Stimulated activated CD4-positive, alpha-beta T cell treated with anti-CD3 and anti-CD28 coated beads, Interleukin-2, amount 100 ng/mL, for 48 hours (primary cell): ENCODE measurements at regions not wholly inside any gene's neighbourhood (a gene's known extent, or its start where the extent isn't known, plus 50 kb on each side); places are given as distances from the start of the nearest gene placed in this dataset.
"Not testable (repeated sequence)": the region's sequence is repeated elsewhere in the genome, so short reads cannot be mapped to it uniquely, and the experiment has no call there.

ENCODE experiments used
- DNase-seq, 2 donors: peaks; one replicate each; pipeline ENCODE4 v3.0.0-alpha.2; 2020

DNA sequence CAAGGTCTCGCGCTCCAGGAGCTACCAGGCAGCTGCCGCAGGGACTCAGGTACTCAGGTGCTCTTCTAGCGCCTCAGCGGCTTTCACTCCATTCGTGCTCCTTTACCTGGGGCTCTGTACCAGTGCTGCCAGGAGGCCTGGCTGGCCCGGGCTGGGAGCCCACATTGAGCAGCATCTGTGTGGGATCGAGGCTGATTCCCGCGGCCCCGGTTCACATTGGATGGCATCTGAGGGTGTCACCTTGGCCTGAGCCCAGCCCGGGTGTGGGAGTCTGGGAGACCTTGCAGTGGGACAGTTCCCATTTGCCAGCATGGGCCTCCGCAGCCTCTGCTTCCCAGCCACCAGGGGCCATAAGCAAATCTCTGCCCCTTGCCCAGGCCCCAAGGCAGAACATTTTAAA, 96.9 kb downstream of the NPIPB11 start:
- DNase-seq: not testable (repeated sequence)

DNA sequence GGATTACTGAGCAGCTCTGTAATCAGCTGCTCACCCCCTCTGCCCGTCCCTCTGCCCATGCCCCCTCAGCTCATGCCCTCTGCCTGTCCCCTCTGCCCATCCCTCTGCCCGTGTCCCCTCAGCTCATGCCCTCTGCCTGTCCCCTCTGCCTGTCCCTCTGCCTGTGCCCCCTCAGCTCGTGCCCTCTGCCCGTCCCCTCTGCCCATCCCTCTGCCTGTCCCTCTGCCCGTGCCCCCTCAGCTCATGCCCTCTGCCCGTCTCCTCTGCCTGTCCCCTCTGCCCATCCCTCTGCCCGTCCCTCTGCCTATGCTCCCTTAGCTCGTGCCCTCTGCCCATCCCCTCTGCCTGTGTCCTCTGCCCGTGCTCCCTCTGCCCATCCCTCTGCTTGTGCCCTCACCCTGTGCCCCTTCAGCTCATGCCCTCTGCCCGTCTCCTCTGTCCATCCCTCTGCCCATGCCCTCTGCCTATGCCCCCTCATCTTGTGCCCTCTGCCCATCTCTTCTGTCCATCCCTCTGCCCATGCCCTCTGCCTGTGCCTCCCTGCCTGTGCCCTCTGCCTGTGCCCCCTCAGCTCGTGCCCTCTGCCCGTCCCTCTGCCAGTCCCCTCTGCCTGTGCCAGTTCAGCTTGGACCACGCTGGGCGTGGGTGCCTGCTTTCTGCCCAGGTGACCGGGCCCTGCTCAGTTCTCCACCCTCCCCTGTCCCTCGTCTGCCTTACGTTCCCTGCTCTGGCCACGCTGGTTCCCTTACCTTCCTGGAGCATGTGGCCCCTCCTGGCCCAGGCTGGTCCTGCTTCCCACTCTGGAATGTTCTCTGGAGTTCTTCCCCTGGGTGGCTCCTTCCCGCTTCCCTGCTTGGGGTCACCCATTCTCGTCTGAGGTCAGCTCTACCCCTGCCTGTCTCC, 97.6 kb downstream of the NPIPB11 start:
- DNase-seq: no peak

DNA sequence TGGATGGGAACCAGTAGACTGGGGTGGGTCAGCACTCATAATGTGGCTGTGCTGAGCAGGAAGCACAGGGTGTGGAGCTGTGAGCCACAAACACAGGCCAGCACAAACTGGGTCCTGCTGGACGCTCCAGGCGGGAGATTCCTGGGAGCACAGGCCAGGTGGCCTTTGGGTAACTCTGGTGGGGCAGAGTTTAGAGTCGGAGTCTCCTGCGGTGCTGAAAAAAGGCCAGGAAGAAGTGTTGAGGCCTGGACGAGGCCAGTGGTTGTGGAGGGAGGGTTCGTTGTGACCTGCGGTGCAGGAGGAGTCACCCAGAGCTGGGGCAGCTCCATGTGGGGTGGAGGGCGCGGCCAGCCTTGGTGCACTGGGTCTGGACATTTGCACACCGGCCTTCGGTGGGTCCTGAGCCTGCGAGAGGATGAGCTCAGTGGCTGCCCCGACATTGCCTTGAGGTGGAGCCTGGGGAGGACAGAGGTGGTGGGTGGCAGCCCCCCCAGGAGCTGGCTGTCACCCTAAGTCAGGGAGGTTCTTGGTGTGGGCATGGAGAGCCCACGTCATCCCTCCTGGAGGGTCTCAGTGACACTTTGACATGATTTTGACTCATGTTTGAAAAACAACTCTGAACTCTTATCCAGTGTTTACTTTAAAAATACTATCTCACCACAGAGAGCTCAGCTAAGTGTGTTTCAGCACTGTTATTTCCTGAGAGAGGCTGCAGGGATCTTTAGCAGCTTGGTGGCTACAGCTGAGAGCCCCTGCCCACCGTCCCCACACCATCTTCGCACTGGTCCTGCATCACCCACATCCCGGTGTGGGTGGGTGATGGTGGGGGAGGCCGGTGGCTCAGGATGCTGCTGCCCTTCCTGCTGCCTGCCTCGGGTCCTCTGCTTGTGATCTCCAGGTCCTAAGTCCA, 98.7 kb downstream of the NPIPB11 start:
- DNase-seq: no peak

DNA sequence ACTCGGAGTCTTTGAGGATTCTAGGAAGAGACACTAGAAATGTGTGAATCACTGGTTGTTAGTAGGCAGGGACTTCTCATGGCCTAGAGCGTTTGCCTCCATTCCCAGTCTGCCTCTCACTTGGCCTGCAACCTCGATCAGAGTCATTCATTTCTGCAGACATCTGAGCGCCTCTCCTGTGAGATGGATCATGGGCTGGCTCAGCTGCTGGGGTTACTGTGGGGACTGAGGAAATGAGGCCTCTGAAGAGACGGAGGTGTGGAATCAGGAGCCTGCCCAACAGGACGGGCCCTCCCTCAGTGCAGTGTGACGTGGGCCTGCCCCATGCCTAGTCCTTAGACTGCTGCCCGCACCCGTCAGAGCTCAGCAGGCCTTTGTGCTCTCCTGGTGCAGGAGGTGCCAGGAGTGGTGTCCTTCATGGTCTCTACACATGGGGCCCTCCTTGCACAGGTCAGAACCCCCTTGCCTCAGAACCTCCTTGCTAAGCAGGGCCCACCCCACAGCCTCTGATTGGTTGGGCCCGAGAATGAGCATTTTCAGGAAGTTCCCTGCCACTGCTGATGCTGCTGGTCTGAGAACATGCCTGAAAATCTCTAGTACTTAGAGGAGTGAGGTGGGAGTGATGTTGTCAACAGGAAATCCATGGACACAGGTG, 99.4 kb downstream of the NPIPB11 start:
- no peak for DNase-seq

DNA sequence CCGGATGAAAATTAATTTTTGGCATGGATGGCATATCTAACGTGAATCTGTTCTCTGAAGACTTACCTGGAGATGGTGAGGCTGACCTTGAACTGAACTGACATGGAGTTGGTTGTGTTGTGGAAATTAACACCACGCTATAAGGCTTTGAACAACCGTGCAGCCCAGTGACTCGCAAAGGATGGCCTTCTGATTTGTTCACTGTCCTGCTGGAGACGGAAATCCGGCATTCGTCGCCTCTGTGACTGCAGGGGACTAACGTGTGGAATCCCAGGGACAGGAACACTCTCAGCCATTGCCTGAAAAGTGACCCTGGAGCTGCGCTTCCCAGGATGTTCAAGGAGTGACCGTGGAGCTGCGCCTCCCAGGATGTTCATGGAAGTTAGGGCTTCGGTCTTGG, 100.3 kb downstream of the NPIPB11 start:
- no peak for DNase-seq

DNA sequence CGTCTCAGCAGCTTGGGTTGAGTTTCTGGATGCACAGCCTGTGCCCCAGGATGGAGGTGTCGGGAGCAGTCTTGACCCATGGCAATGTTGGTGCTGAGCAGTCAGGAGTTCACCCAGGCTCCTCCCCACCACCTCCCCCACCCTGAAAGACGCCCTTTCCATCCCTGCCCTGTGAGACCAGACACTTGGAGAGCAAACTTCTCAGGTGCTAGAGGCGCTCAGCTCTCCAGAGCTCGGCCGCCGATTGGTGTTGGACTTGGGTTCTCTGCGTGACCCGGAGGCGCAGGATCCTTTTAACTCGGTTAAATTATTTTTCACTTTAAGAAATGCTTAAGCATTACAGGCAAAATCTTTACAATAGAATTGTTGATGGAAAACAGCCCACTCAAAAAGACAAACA, 101.5 kb downstream of the NPIPB11 start:
- DNase-seq: not testable (repeated sequence)

DNA sequence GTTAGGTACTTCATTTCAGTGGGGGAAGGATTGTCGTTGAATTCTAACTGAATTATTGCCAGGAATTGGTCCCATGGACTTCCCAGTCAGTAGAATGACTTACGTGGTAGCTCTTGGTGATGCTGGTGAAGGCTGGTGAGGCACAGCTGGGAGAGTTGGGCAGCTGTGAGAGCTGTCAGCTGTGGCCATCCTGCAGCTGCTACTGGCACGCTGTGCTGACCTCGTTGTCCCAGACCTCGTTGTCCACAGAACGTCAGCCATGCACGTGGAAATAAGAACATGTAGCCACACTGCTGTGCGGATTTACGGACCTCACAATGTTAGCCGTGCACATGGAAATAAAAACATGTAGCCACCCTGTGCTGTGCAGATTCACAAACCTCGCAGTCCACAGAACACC, 102.3 kb downstream of the NPIPB11 start:
- no peak for DNase-seq

DNA sequence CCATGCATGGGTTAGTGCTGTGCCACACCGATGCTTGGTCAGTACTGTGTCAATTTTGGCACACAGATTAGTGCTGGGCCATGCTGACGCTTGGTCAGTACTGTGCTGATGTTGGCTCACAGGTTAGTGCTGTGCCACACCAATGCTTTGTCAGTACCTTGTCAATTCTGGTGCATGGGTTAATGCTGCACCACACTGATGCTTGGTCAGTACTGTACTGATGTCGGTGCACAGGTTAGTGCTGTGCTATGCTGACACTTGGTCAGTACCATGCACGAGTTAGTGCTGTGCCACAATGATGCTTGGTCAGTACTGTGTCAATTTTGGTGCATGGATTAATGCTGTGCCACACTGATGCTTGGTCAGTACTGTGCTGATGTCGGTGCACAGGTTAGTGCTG, 103.0 kb downstream of the NPIPB11 start:
- DNase-seq: no peak

DNA sequence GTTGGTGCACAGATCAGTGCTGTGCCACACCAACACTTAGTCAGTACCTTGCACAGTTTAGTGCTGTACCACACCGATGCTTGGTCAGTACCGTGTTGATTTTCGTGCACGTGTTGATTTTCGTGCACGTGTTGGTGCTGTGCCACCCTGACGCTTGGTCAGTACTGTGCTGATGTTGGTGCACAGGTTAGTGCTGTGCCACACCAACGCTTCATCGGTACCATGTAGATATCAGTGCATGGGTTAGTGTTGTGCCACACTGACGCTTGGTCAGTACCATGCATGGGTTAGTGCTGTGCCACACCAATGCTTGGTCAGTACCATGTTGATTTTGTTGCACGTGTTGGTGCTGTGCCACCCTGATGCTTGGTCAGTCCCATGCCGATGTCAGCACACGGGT, 103.5 kb downstream of the NPIPB11 start:
- no peak for DNase-seq

DNA sequence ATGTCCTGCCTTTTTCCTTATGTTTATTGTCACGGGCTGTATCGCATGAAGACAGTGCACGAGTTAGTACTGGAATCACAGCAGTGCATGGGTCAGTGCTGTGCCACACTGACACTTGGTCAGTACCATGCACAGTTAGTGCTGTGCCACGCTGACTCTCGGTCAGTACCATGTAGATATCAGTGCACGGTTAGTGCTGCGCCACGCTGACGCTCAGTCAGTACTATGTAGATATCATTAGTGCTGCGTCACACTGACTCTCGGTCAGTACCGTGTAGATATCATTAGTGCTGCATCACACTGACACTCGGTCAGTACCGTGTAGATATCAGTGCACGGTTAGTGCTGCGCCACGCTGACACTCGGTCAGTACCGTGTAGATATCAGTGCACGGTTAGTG, 104.1 kb downstream of the NPIPB11 start:
- DNase-seq: not testable (repeated sequence)

DNA sequence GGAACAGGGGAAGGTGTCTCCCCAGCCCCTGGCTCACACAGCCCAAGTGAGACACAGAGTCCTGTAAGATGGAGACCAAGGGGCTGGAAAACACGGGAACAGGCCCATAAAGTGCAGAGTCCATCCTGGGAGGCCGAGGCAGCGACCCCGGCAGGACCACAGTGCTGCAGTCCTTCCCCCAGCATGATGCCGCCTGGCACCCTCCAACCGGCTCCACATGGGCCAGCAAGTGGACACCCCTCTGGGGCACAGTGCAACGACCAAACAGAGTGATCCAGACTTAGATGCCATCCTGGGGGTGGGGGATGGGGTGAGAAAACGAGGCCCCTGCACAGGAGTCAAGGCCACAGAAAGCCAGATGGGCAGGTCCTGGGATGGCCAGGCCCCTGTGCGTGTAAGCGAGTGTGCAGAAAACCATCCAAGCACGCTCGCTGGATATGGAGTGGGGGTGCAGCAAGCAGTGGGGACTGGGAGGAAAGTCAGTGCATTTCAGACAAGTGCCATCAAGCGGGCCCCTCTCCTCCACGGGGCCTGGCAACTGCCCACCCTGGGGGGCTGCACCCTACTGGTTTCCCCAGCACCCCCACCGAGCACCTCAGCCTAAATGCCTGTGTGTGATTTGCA, 104.7 kb downstream of the NPIPB11 start:
- not testable (repeated sequence) for DNase-seq

DNA sequence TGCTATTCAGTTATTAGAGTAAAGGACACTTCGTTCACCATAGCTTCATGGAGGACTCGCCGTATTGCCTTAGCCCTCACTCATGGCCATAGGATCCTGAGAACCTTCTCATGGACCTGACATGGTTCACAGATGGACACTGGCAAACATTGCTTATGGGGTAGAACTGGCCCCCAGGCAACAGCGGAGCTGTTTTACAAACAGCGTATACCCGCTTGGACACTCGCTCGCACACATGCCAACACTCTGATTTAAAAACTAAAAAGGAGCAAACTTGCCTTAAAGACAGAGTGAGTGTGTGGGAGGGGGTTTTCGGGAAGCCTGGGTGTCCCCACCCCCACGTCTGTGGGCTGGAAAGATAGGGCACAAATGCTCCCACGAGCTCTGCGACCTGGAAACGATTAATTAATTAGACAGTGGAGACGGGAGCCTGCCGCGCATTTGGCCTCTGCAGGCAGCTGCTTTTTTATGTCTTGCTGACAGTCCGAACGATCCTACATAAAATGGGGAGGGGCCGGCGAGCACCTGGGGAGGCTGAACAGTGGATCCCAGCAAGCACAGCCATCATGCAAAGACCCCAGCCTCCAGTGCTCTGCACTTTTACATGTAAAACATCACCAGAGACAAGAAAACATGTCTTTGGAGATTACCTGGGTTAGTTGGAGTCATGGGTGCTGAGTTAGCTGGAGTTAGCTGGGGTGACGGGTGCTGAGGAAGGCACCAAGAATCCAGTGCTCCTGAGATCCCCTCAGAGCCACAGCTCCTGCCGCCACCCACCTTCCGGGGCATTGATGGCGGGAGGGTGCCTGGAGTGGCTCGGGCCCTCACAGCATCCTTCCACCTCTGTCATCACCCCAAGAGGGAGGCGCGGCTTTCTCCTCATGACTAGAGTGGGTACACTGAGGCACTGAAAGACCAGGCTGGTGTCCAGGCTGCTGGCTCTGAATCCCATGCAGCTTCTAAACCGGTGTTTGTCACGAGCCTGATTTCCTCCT, 105.7 kb downstream of the NPIPB11 start:
- DNase-seq: not testable (repeated sequence)

DNA sequence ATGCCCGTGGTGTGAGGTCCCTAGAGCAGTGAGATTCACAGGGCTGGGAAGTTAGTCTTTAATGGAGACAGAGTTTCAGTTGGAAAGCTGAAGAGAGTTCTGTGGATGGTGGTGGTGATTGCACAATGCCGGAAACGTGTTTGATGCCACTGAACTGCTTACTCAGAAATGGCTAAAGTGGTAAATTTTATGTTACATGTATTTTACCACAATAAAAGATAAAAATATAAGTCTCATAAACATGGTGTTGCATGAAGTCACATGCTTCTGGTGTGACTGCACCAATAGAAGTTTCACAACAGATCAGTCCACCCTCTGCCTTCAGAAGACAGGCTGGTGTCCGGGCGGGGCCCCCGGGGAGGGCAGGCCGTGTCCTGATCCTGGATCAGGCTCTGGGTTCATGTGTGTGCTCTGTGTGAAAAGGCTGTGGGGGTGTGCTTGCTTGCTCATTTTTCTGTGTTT, 106.5 kb downstream of the NPIPB11 start:
- DNase-seq: not testable (repeated sequence)

DNA sequence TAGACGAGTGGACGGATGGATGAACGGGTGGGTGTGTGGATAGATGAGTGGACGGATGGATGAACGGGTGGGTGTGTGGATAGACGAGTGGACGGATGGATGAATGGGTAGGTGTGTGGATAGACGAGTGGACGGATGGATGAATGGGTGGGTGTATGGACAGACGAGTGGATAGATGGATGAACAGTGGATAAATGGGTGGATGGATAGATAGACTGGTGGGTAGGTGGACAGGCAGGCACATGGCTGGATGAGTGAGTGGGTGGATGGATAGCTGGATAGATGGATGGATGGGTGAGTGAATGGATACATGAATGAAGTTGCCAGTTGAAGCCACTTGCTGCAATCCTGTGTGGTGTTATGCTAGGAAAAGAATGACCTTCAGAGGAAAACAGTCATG, 107.5 kb downstream of the NPIPB11 start:
- DNase-seq: not testable (repeated sequence)

DNA sequence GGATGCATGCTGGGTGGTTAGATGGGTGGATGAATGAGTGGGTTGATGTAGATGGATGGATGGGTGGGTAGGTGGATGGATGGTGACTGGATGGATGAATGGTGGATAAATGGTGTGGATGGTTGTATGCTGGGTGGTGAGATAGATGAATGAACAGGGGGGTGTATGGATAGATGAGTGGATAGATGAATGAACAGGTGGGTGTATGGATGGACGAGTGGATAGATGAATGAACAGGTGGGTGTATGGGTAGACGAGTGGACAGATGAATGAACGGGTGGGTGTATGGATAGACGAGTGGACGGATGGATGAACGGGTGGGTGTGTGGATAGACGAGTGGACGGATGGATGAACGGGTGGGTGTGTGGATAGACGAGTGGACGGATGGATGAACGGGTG, 108.2 kb downstream of the NPIPB11 start:
- DNase-seq: not testable (repeated sequence)

DNA sequence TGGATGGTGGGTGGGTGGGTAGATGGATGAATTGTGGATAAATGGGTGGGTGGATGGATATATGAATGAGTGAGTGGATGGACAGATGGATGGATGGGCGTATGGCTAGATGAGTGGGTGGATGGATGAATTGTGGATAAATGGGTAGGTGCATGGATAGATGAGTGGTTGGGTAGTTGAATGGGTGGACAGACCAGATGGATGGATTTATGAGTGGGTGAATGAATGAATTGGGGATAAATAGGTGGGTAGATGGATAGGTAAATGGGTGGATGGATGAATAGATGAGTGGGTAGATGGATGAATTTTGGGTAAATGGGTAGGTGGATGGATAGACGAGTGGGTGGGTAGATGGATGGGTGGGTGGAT, 108.7 kb downstream of the NPIPB11 start:
- DNase-seq: not testable (repeated sequence)

DNA sequence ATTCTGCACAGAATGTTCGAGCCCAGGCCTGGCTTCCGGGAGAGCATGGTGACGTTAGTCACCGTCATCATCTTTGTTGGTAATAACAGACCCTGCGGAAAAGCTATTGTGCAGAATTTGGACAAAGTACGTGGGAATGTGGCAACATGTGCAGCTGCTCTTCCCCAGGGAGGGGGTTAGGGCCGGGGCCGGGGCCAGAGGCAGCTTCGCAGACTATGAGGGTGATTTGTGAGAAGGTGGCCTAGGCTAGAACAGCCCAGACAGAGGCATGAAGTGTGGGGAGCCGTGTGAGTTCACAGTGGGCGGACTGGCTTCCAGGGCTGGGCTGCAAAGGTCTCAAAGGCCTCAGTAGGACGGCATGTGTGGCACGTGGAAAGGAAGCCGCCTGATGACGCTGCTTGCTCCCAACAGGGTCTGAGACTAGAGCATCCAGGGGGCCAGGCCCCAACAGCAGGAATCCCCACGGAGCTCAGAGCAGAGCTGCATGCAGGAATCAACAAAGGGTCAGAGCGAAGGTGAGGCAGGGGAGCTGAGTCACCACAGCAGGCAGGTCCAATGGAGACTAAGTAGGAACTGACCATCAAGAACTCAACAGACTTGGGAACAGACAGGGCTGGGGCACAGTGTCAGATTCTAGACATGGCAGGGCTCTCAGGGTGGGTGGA, 109.2 kb downstream of the NPIPB11 start:
- DNase-seq: not testable (repeated sequence)

DNA sequence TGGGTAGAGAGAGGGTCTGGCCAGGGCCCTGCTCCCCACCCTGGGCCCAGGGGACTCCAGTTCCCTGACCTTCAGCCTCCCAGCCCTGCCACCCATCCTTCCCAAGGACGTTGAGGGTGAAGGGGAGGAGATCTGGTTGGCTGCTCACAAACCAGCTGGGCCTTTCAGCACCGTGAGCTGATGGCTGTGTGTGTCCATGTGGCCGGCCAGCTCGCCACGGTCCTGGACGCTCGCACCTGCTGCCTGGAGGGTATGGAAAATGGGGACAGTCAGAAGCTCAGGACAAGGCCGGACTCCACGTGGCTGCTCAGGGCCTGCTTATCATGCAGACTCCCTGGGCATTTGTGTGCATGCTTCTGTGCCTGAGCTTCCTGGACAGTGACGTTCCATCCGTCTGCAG, 110.3 kb downstream of the NPIPB11 start:
- DNase-seq: not testable (repeated sequence)

DNA sequence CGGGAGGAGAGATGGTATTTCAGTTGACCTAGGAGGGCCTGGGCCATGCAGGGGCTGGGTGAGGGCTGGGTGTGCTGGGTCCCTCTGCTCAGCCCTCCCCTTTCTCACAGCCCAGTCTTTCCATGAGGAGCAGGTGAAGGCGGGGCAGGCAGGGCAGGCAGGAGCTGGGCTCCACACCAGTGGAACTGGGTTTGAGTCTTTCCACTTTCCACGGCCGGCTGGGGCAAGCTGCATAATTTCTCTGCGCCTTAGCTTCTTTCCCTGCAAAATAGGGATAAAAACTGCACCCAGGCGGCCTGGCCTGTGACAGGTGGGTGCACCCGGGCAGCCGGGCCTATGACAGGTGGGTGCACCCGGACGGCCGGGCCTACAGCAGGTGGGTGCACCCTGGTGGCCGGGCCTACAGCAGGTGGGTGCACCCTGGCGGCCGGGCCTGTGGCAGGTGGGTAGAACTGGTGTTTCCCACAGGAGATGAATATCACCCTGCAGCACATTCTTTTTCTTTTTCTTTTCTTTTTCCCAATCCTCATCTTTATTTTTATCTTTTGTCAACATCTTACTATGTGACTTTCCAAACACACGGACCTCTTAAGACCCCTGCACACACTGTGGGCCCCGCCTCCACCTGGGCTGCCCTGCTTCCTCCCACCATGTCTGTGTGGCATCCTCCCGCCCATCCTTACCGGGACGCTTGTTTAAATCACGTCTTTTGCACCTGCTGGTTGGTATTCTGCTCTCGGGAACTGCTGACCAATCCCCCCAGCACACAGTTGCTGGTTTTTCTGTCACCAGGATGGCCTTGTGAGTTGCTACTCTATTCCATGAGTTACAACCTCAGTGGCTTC, 111.3 kb downstream of the NPIPB11 start:
- DNase-seq: not testable (repeated sequence)
